Vagina (tissue), 2 donors: ENCODE measurements at regions not wholly inside any gene's neighbourhood (a gene's known extent, or its start where the extent isn't known, plus 50 kb on each side); places are given as distances from the start of the nearest gene placed in this dataset.

Source experiments
- POLR2A ChIP-seq, 2 donors: fragments of 450-650 bp; IDR thresholded peaks; one replicate each; pipeline ENCODE4 v1.6.1; 2017; ENCODE audit warnings: antibody characterized with exemption in 2 of 2, mild to moderate bottlenecking in 2 of 2, moderate library complexity in 2 of 2
- TF ChIP-seq, protein P1 (sequence below), 3 experiments: fragments of 450-650 bp in 2 of 3; fragments of 200-600 bp in 1 of 3; sonication (generic) in 1 of 3; IDR thresholded peaks; one replicate each; pipeline ENCODE4 v1.5.1; 2017 to 2019; ENCODE audit warnings: antibody characterized with exemption in 3 of 3, mild to moderate bottlenecking in 2 of 3, moderate library complexity in 2 of 3

- TF ChIP-seq, protein P1, sequence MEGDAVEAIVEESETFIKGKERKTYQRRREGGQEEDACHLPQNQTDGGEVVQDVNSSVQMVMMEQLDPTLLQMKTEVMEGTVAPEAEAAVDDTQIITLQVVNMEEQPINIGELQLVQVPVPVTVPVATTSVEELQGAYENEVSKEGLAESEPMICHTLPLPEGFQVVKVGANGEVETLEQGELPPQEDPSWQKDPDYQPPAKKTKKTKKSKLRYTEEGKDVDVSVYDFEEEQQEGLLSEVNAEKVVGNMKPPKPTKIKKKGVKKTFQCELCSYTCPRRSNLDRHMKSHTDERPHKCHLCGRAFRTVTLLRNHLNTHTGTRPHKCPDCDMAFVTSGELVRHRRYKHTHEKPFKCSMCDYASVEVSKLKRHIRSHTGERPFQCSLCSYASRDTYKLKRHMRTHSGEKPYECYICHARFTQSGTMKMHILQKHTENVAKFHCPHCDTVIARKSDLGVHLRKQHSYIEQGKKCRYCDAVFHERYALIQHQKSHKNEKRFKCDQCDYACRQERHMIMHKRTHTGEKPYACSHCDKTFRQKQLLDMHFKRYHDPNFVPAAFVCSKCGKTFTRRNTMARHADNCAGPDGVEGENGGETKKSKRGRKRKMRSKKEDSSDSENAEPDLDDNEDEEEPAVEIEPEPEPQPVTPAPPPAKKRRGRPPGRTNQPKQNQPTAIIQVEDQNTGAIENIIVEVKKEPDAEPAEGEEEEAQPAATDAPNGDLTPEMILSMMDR (IDR thresholded peaks at IDR 0.05) = no peak
- no peak for TF ChIP-seq POLR2A (IDR thresholded peaks at IDR 0.05)
Measured at GRCh38 chr3:69531576-69532546, 146.0 kb upstream of the FRMD4B start.
